Gastrocnemius medialis (tissue), 4 donors: ENCODE measurements at regions not wholly inside any gene's neighbourhood (a gene's known extent, or its start where the extent isn't known, plus 50 kb on each side); places are given as distances from the start of the nearest gene placed in this dataset.
"Not testable (repeated sequence)": the region's sequence is repeated elsewhere in the genome, so short reads cannot be mapped to it uniquely, and the experiment has no call there.

Experiments
- ATAC-seq, 2 donors: fragments of 150-250 bp; one replicate each; pipeline ENCODE4 v1.9.1; 2016
- DNase-seq, 2 donors: peaks; one replicate each; pipeline ENCODE4 v3.0.0-alpha.2; 2019
- H3K27ac ChIP-seq, 4 donors: fragments of 200-600 bp; sonication (generic); 1 replicate in 1 of 4; 2 replicates in 3 of 4; pipeline ENCODE4 v1.5.1; 2016 to 2018; ENCODE audit warnings: mild to moderate bottlenecking in 2 of 4, moderate library complexity in 1 of 4
- H3K27me3 ChIP-seq, 3 donors: fragments of 200-600 bp; sonication (generic) in 2 of 3; 1 replicate in 1 of 3; 2 replicates in 2 of 3; pipeline versions ENCODE4 v1.5.1 to v1.6.0; 2016 to 2019; ENCODE audit warnings: mild to moderate bottlenecking in 1 of 3, moderate library complexity in 1 of 3
- H3K36me3 ChIP-seq, 2 donors: fragments of 200-600 bp; sonication (generic) in 1 of 2; one replicate each; pipeline ENCODE4 v1.5.1; 2017 to 2018
- H3K4me1 ChIP-seq, 2 donors: fragments of 200-600 bp; sonication (generic) in 1 of 2; one replicate each; pipeline ENCODE4 v1.5.1; 2016 to 2017; ENCODE audit warnings: mild to moderate bottlenecking in 2 of 2
- H3K4me3 ChIP-seq, 4 donors: fragments of 200-600 bp; sonication (generic) in 3 of 4; 1 replicate in 1 of 4; 2 replicates in 3 of 4; pipeline ENCODE4 v1.5.1; 2016 to 2019; ENCODE audit warnings: mild to moderate bottlenecking in 2 of 4
- H3K9me3 ChIP-seq, 3 donors: fragments of 200-600 bp; sonication (generic) in 2 of 3; 1 replicate in 1 of 3; 2 replicates in 2 of 3; pipeline ENCODE4 v1.5.1; 2016 to 2019
- CTCF ChIP-seq, 5 experiments: fragments of 450-650 bp in 3 of 5; fragments of 200-600 bp in 2 of 5; sonication (generic) in 2 of 5; IDR thresholded peaks in 4 of 5; conservative IDR thresholded peaks in 1 of 5; 1 replicate in 4 of 5; 2 replicates in 1 of 5; pipeline ENCODE4 v1.5.1; 2016 to 2019; ENCODE audit warnings: antibody characterized with exemption in 5 of 5, mild to moderate bottlenecking in 3 of 5, moderate library complexity in 3 of 5
- POLR2A ChIP-seq, 2 donors: fragments of 450-650 bp; IDR thresholded peaks; one replicate each; pipeline ENCODE4 v1.6.1; 2017; ENCODE audit warnings: antibody characterized with exemption in 2 of 2, mild to moderate bottlenecking in 2 of 2, moderate library complexity in 2 of 2
- in situ Hi-C, 4 donors: fragments of 200-750 bp; cut with MboI; loops; one replicate each; pipeline versions ENCODE4 v1.15.0 to v1.8.0; 2017; ENCODE audit warnings: low sequenced_read_pairs in 4 of 4
- intact Hi-C: fragments of 100-400 bp; cut with DNase I; formaldehyde crosslinking; loops from one replicate; pipeline ENCODE4 v1.15.1; 2023; ENCODE audit warnings: low total_unique reads

GRCh38 chr15:20272422-20273184, 269.0 kb downstream of the GOLGA6L6 start:
- ATAC-seq (no peak), DNase-seq (no peak)
- in situ Hi-C loops = no loop called here
- no peak overlapping the region for H3K4me3 ChIP-seq
- TF ChIP-seq POLR2A (IDR thresholded peaks at IDR 0.05) = no peak
- TF ChIP-seq CTCF (IDR thresholded peaks at IDR 0.05 in 4 of 5, conservative IDR thresholded peaks at IDR 0.05 in 1 of 5) = no peak
- H3K9me3 ChIP-seq = no peaks in the 10 kb centered on the region
- no peaks in the 10 kb centered on the region for H3K27me3 ChIP-seq
- no peaks in the 10 kb centered on the region for H3K36me3 ChIP-seq
- no peak overlapping the region for H3K27ac ChIP-seq
- H3K4me1 ChIP-seq = no peaks in the 10 kb centered on the region
- intact Hi-C loops = no loop called here

GRCh38 chr15:20271647-20272046, 270.0 kb downstream of the GOLGA6L6 start:
- TF ChIP-seq POLR2A (IDR thresholded peaks at IDR 0.05) = no peak
- DNase-seq (no peak), ATAC-seq (no peak)
- Histone ChIP-seq H3K4me1 (no peaks in the 10 kb centered on the region), H3K27ac (no peak overlapping the region), H3K4me3 (no peak overlapping the region), H3K36me3 (no peaks in the 10 kb centered on the region), H3K9me3 (no peaks in the 10 kb centered on the region), H3K27me3 (no peaks in the 10 kb centered on the region)
- intact Hi-C loops = no loop called here
- in situ Hi-C loops = no loop called here

- H3K36me3 ChIP-seq, in situ Hi-C loops, DNase-seq, ATAC-seq, H3K4me1 ChIP-seq, intact Hi-C loops, H3K27me3 ChIP-seq, H3K4me3 ChIP-seq, H3K27ac ChIP-seq, H3K9me3 ChIP-seq: not testable (repeated sequence)
These were observed 271.6 kb downstream of the GOLGA6L6 start for GRCh38 chr15:20269956-20270355.

- not testable (repeated sequence) for ATAC-seq
These were observed 273.6 kb downstream of the GOLGA6L6 start for GRCh38 chr15:20267996-20268395.

GRCh38 chr15:20267051-20267730, 274.4 kb downstream of the GOLGA6L6 start:
- H3K4me3 ChIP-seq, H3K36me3 ChIP-seq, intact Hi-C loops, in situ Hi-C loops, H3K9me3 ChIP-seq, DNase-seq, H3K27me3 ChIP-seq, H3K27ac ChIP-seq, ATAC-seq, H3K4me1 ChIP-seq: not testable (repeated sequence)

More at GRCh38 chr15:20267996-20268395, 273.6 kb downstream of the GOLGA6L6 start:
- H3K36me3 ChIP-seq, H3K9me3 ChIP-seq, H3K27ac ChIP-seq, H3K27me3 ChIP-seq, in situ Hi-C loops, DNase-seq, intact Hi-C loops, H3K4me3 ChIP-seq, H3K4me1 ChIP-seq: not testable (repeated sequence)

- H3K4me1 ChIP-seq, DNase-seq, H3K27me3 ChIP-seq, intact Hi-C loops, H3K36me3 ChIP-seq, in situ Hi-C loops, H3K27ac ChIP-seq, H3K4me3 ChIP-seq, H3K9me3 ChIP-seq, ATAC-seq: not testable (repeated sequence)
These were observed 275.9 kb downstream of the GOLGA6L6 start for GRCh38 chr15:20265710-20266109.

GRCh38 chr15:20261321-20262280, 280.0 kb downstream of the GOLGA6L6 start:
- ATAC-seq, H3K4me3 ChIP-seq, H3K27ac ChIP-seq, intact Hi-C loops, H3K4me1 ChIP-seq, H3K36me3 ChIP-seq, H3K27me3 ChIP-seq, H3K9me3 ChIP-seq, DNase-seq, in situ Hi-C loops: not testable (repeated sequence)

GRCh38 chr15:20260650-20261049, 280.9 kb downstream of the GOLGA6L6 start:
- DNase-seq, H3K4me1 ChIP-seq, H3K27me3 ChIP-seq, H3K4me3 ChIP-seq, H3K36me3 ChIP-seq, H3K27ac ChIP-seq, H3K9me3 ChIP-seq, in situ Hi-C loops, ATAC-seq, intact Hi-C loops: not testable (repeated sequence)

GRCh38 chr15:20259559-20260190, 281.9 kb downstream of the GOLGA6L6 start:
- H3K4me3 ChIP-seq, ATAC-seq, H3K36me3 ChIP-seq, H3K9me3 ChIP-seq, in situ Hi-C loops, H3K4me1 ChIP-seq, intact Hi-C loops, H3K27ac ChIP-seq, H3K27me3 ChIP-seq, DNase-seq: not testable (repeated sequence)

- H3K27me3 ChIP-seq, intact Hi-C loops, H3K36me3 ChIP-seq, H3K27ac ChIP-seq, ATAC-seq, H3K9me3 ChIP-seq, H3K4me1 ChIP-seq, H3K4me3 ChIP-seq, in situ Hi-C loops, DNase-seq: not testable (repeated sequence)
These were observed 285.2 kb downstream of the GOLGA6L6 start for GRCh38 chr15:20256394-20256793.
